Prostate gland (tissue), 2 donors: ENCODE measurements at regions not wholly inside any gene's neighbourhood (a gene's known extent, or its start where the extent isn't known, plus 50 kb on each side); places are given as distances from the start of the nearest gene placed in this dataset.
A peak's percentile ranks its signal among the peaks of the same experiment; 100 is the strongest.

Experiments used
- DNase-seq: peaks from one replicate; pipeline ENCODE4 v3.0.0-alpha.2; 2019; ENCODE audit warnings: low spot score
- H3K27ac ChIP-seq, 2 donors: fragments of 200-600 bp; sonication (generic); 2 replicates each; pipeline ENCODE4 v1.5.1; 2017 to 2019
- H3K27me3 ChIP-seq: fragments of 200-600 bp; sonication (generic); replicated peaks from 2 replicates; pipeline ENCODE4 v1.5.1; 2019; ENCODE audit not compliant: insufficient read depth
- H3K36me3 ChIP-seq, 2 donors: fragments of 200-600 bp; sonication (generic); 1 replicate in 1 of 2; 2 replicates in 1 of 2; pipeline versions ENCODE4 v1.5.1 to v1.8.1; 2017 to 2019
- H3K4me1 ChIP-seq: fragments of 200-600 bp; sonication (generic); replicated peaks from 2 replicates; pipeline ENCODE4 v1.5.1; 2019
- H3K4me3 ChIP-seq, 2 donors: fragments of 200-600 bp; sonication (generic); 2 replicates each; pipeline ENCODE4 v1.5.1; 2017 to 2019
- H3K9me3 ChIP-seq: fragments of 200-600 bp; sonication (generic); 2 replicates; pipeline ENCODE4 v1.5.1; 2017
- POLR2A ChIP-seq: fragments of 450-650 bp; IDR thresholded peaks from one replicate; pipeline ENCODE4 v1.6.1; 2016; ENCODE audit warnings: antibody characterized with exemption, mild to moderate bottlenecking
- POLR2AphosphoS5 ChIP-seq: sonication (generic); formaldehyde crosslinking; IDR thresholded peaks from one replicate; pipeline ENCODE4 v1.6.1; 2017; ENCODE audit warnings: antibody characterized with exemption
- WGBS: methylation state at CpG from one replicate; pipeline ENCODE4 v1.1.5; 2018; 5-methylcytosine and 5-hydroxymethylcytosine counted together
- intact Hi-C: fragments of 100-400 bp; cut with DNase I; formaldehyde crosslinking; loops from one replicate; pipeline ENCODE4 v1.14.2; 2022
- TF ChIP-seq, protein P1 (sequence below), 4 experiments: fragments of 200-600 bp in 2 of 4; fragments of 450-650 bp in 2 of 4; sonication (generic) in 2 of 4; IDR thresholded peaks; 1 replicate in 3 of 4; 2 replicates in 1 of 4; pipeline ENCODE4 v1.5.1; 2016 to 2019; ENCODE audit warnings: antibody characterized with exemption in 4 of 4, mild to moderate bottlenecking in 2 of 4, moderate library complexity in 2 of 4

DNA sequence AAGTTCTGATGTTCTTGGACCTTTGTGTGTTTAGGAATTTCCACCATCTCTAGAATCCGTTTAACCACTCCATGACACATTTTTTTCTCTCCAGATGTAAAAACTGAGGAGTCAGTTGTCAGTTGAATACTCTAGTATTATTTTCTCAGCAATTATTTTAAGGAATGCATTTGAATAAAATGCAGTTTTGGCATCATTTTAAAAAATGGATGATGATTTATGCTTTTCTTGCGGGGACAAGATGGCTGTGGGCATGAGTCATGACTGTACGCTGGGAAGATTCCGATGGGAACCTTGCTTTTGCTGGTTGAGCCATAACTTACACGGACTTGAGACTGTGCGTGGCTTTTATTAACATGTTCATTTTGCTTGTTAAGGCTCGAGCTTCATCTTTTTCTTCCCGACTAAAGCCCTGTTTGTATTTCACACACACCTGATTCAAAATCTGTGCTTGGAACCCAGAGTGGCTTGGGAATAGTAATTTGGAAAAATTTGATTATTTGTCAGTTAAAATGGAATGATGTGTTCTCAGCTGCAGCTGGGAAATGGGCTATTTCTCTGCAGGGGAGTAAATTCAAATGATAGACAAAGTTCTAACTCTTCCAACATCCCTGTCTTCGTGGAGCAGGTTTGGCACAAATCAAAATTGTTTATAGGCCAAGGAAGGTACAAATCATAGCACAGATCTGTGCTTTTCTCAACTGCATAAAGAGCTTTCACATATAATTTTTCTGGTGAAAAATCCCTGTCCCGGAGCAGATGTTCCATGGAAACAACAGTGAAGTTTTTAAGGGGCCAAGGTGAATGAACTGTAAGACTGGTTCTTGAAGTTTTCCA, 470.5 kb upstream of the JAG1 start:
- H3K9me3 ChIP-seq: no peaks in the 10 kb centered on the region
- intact Hi-C loops: no loop called here
- no peaks in the 10 kb centered on the region for H3K4me1 ChIP-seq
- H3K4me3 ChIP-seq: no peak overlapping the region
- no peak for TF ChIP-seq POLR2AphosphoS5
- no peak for TF ChIP-seq POLR2A
- TF ChIP-seq, protein P1, sequence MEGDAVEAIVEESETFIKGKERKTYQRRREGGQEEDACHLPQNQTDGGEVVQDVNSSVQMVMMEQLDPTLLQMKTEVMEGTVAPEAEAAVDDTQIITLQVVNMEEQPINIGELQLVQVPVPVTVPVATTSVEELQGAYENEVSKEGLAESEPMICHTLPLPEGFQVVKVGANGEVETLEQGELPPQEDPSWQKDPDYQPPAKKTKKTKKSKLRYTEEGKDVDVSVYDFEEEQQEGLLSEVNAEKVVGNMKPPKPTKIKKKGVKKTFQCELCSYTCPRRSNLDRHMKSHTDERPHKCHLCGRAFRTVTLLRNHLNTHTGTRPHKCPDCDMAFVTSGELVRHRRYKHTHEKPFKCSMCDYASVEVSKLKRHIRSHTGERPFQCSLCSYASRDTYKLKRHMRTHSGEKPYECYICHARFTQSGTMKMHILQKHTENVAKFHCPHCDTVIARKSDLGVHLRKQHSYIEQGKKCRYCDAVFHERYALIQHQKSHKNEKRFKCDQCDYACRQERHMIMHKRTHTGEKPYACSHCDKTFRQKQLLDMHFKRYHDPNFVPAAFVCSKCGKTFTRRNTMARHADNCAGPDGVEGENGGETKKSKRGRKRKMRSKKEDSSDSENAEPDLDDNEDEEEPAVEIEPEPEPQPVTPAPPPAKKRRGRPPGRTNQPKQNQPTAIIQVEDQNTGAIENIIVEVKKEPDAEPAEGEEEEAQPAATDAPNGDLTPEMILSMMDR (IDR thresholded peaks at IDR 0.05): no peak
- 45% methylated on average over 10 of the region's 10 CpGs for WGBS
- no peaks in the 10 kb centered on the region for H3K36me3 ChIP-seq
- H3K27ac ChIP-seq: no peak overlapping the region
- no peak for DNase-seq
- H3K27me3 ChIP-seq: no peaks in the 10 kb centered on the region

DNA sequence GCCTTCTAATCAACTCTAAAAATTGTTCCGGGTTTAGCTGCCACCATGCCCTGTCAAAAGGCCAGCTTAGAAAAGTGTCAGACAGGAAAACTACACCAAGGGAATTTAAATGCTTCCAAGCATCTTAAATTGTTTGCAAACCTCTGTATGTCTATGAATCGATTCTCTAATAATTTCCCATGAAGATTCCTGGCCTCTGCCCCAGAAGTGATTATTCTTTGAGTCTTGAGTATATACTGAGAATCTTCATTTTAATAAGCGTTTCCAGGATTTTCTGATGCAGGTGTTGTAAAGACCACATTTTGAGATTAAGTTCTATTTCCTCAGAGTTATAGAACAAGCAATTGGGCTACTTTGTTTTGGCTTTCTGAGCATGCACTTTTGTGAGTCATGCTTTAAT, 471.8 kb upstream of the JAG1 start:
- Histone ChIP-seq H3K27ac (no peak overlapping the region), H3K36me3 (no peaks in the 10 kb centered on the region), H3K4me3 (no peak overlapping the region), H3K27me3 (no peaks in the 10 kb centered on the region), H3K9me3 (no peaks in the 10 kb centered on the region), H3K4me1 (no peaks in the 10 kb centered on the region)
- DNase-seq: no peak
- TF ChIP-seq, protein P1 (IDR thresholded peaks at IDR 0.05): no peak
- TF ChIP-seq POLR2AphosphoS5: no peak
- TF ChIP-seq POLR2A: no peak
- 77% methylated on average over 3 of the region's 3 CpGs for WGBS
- intact Hi-C loops: no loop called here

DNA sequence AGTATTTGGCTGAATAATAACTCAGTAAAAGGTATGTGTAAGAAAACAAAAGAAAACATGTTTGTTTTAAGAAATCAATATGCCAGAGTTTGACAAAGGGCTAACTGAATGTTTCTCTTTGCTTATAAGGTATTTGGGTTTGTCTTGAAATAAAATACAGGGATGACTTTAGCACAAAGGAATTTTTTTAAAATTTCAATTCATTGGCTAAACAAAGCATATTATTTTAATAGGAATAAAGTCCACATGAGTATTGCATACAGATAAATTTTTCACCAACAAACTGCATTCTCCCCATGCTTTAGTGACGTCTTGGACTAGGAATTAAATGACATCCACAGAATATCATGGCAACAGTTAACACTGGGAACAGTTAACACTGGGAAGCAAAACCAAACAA, 480.0 kb upstream of the JAG1 start:
- 65% methylated on average over 1 of the region's 1 CpG for WGBS
- intact Hi-C loops: no loop called here
- H3K4me3 ChIP-seq: no peak overlapping the region
- no peak for DNase-seq
- H3K27me3 ChIP-seq: no peaks in the 10 kb centered on the region
- no peaks in the 10 kb centered on the region for H3K9me3 ChIP-seq
- no peaks in the 10 kb centered on the region for H3K36me3 ChIP-seq
- no peak overlapping the region for H3K27ac ChIP-seq
- no peaks in the 10 kb centered on the region for H3K4me1 ChIP-seq
- no peak for TF ChIP-seq POLR2A
- no peak for TF ChIP-seq POLR2AphosphoS5
- TF ChIP-seq, protein P1 (IDR thresholded peaks at IDR 0.05): no peak

DNA sequence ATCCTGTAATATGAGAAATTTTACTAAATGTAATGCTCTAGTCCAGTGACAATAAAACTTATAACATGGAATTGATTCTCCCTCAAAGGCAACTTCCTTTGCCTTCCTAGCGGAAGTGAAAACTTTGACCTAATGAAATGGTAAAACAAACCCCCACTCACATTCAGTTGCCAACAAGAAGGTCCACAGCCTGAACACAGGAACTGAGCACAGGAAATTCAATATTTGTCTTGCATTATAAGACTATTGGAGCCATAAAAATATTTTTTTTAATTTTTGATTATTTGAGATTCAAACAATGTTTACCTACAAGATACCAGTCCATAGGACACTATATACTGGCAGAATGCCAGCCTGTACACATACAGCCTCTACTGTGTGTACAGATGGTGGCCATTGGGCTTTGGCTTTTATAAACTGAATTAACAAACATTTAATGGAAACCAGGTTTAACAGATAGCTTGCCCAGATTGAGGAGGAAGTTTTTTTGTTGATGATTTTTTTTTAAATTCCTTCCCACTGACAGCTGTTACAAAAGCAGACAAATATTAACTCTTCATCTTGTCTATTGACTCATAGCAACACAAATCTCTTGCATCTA, 481.5 kb upstream of the JAG1 start:
- Histone ChIP-seq H3K4me1 (no peaks in the 10 kb centered on the region), H3K27ac (no peak overlapping the region), H3K9me3 (no peaks in the 10 kb centered on the region), H3K27me3 (no peaks in the 10 kb centered on the region), H3K4me3 (no peak overlapping the region), H3K36me3 (no peaks in the 10 kb centered on the region)
- DNase-seq: no peak
- 50% methylated on average over 1 of the region's 1 CpG for WGBS
- intact Hi-C loops: no loop called here
- TF ChIP-seq, protein P1 (IDR thresholded peaks at IDR 0.05): no peak
- TF ChIP-seq POLR2A: no peak
- no peak for TF ChIP-seq POLR2AphosphoS5

DNA sequence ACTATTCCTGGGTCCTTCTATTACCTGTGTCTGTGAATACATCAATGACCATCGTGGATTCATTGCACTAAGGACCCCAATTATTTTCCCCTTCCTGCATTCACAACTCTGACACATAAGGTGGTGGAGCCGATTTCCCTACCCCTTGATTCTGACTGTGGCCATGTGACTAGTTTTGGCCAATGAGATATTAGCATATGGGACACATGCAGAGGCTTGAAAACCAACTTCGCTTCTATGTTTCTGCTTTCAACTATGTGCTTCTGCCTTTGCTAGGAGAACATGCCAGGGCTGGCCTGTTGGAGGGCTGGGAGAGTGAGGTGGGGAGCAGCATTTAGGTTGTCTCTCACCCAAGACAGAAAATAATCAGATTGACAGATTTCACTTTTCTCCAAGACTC, 483.1 kb upstream of the JAG1 start:
- intact Hi-C loops: no loop called here
- TF ChIP-seq POLR2A: no peak
- no peak for TF ChIP-seq POLR2AphosphoS5
- TF ChIP-seq, protein P1 (IDR thresholded peaks at IDR 0.05): no peak
- no peak overlapping the region for H3K4me3 ChIP-seq
- peak overlapping the region in 1 of 2 donors; percentile 10 for H3K27ac ChIP-seq
- no peaks in the 10 kb centered on the region for H3K9me3 ChIP-seq
- DNase-seq: no peak
- H3K36me3 ChIP-seq: no peaks in the 10 kb centered on the region
- WGBS: 80% methylated on average over 3 of the region's 3 CpGs
- H3K27me3 ChIP-seq: no peaks in the 10 kb centered on the region
- H3K4me1 ChIP-seq: no peaks in the 10 kb centered on the region
